GM18951 (cell line): ENCODE measurements at regions not wholly inside any gene's neighbourhood (a gene's known extent, or its start where the extent isn't known, plus 50 kb on each side); places are given as distances from the start of the nearest gene placed in this dataset.
"Not testable (repeated sequence)": the region's sequence is repeated elsewhere in the genome, so short reads cannot be mapped to it uniquely, and the experiment has no call there.

ENCODE experiments used
- POLR2A ChIP-seq: IDR thresholded peaks from 4 replicates; pipeline ENCODE4 v1.6.1; 2011; ENCODE audit warnings: mild to moderate bottlenecking; ENCODE audit not compliant: insufficient read length, insufficient read depth; ENCODE audit errors: extremely low read depth
- in situ Hi-C: fragments of 300-500 bp; cut with MboI; formaldehyde crosslinking; loops from one replicate; pipeline ENCODE4 v1.12.0; 2022; ENCODE audit warnings: low sequenced_read_pairs, mixed read lengths, inconsistent platforms; ENCODE audit not compliant: unreplicated experiment

GRCh38 chr5:159504857-159505304, 174.6 kb upstream of the IL12B start:
- no peak for TF ChIP-seq POLR2A
- in situ Hi-C loops, result no loop called here

GRCh38 chr5:159507055-159507454, 176.8 kb upstream of the IL12B start:
- TF ChIP-seq POLR2A, result no peak
- in situ Hi-C loops, result no loop called here

- in situ Hi-C loops, result no loop called here
- no peak for TF ChIP-seq POLR2A
These were observed 177.4 kb upstream of the IL12B start for GRCh38 chr5:159507661-159508060.

GRCh38 chr5:159508344-159508743, 178.1 kb upstream of the IL12B start:
- TF ChIP-seq POLR2A, result no peak
- in situ Hi-C loops, result no loop called here

GRCh38 chr5:159509002-159509660, 178.8 kb upstream of the IL12B start:
- in situ Hi-C loops, result no loop called here
- TF ChIP-seq POLR2A, result no peak

GRCh38 chr5:159510282-159510681, 180.0 kb upstream of the IL12B start:
- in situ Hi-C loops, result no loop called here
- no peak for TF ChIP-seq POLR2A

- in situ Hi-C loops, result no loop called here
- TF ChIP-seq POLR2A, result no peak
These were observed 181.3 kb upstream of the IL12B start for GRCh38 chr5:159511570-159511969.

- TF ChIP-seq POLR2A, result no peak
These were observed 181.8 kb upstream of the IL12B start for GRCh38 chr5:159512064-159512463.

GRCh38 chr5:159514229-159514810, 184.0 kb upstream of the IL12B start:
- in situ Hi-C loops, result no loop called here
- no peak for TF ChIP-seq POLR2A

More at GRCh38 chr5:159512064-159512463, 181.8 kb upstream of the IL12B start:
- in situ Hi-C loops, result no loop called here

GRCh38 chr5:159515197-159515596, 184.9 kb upstream of the IL12B start:
- no peak for TF ChIP-seq POLR2A
- in situ Hi-C loops, result no loop called here

- in situ Hi-C loops, result no loop called here
- no peak for TF ChIP-seq POLR2A
These were observed 185.7 kb upstream of the IL12B start for GRCh38 chr5:159515909-159516415.

- TF ChIP-seq POLR2A, result no peak
- in situ Hi-C loops, result no loop called here
These were observed 188.1 kb upstream of the IL12B start for GRCh38 chr5:159518371-159518770.

- in situ Hi-C loops, result no loop called here
- TF ChIP-seq POLR2A, result no peak
These were observed 189.1 kb upstream of the IL12B start for GRCh38 chr5:159519365-159519764.

- in situ Hi-C loops, result no loop called here
- no peak for TF ChIP-seq POLR2A
These were observed 192.6 kb upstream of the IL12B start for GRCh38 chr5:159522841-159523240.

- in situ Hi-C loops, result not testable (repeated sequence)
These were observed 194.0 kb upstream of the IL12B start for GRCh38 chr5:159524279-159524678.

GRCh38 chr5:159525117-159525516, 194.8 kb upstream of the IL12B start:
- in situ Hi-C loops, result no loop called here
- no peak for TF ChIP-seq POLR2A
